Trophoblast cell (in vitro differentiated cells and primary cell): ENCODE measurements at regions not wholly inside any gene's neighbourhood (a gene's known extent, or its start where the extent isn't known, plus 50 kb on each side); places are given as distances from the start of the nearest gene placed in this dataset.
A peak's percentile ranks its signal among the peaks of the same experiment; 100 is the strongest.

ENCODE experiments used
- DNase-seq, 2 donors: peaks; one replicate each; pipeline ENCODE4 v3.0.0-alpha.2; 2016
- H2AFZ ChIP-seq: 2 replicates; pipeline ENCODE4 v1.6.1; 2013; ENCODE audit warnings: low read length, moderate library complexity, mild to moderate bottlenecking; ENCODE audit not compliant: insufficient read depth, poor library complexity
- H2AK5ac ChIP-seq: 2 replicates; pipeline ENCODE4 v1.6.1; 2013; ENCODE audit warnings: mild to moderate bottlenecking, low read length
- H2BK120ac ChIP-seq: 2 replicates; pipeline ENCODE4 v1.6.1; 2013; ENCODE audit warnings: low read length, mild to moderate bottlenecking, moderate library complexity; ENCODE audit not compliant: insufficient read depth, poor library complexity
- H2BK12ac ChIP-seq: 2 replicates; pipeline ENCODE4 v1.6.1; 2013; ENCODE audit warnings: mild to moderate bottlenecking, low read length, moderate library complexity
- H2BK5ac ChIP-seq: 2 replicates; pipeline ENCODE4 v1.6.1; 2013; ENCODE audit warnings: low read length, low read depth, moderate library complexity, mild to moderate bottlenecking; ENCODE audit not compliant: poor library complexity
- H3K14ac ChIP-seq: 2 replicates; pipeline ENCODE4 v1.6.1; 2013; ENCODE audit warnings: mild to moderate bottlenecking, low read length
- H3K18ac ChIP-seq: 2 replicates; pipeline ENCODE4 v1.6.1; 2013; ENCODE audit warnings: mild to moderate bottlenecking, low read length
- H3K23ac ChIP-seq: 2 replicates; pipeline ENCODE4 v1.6.1; 2013; ENCODE audit warnings: low read length
- H3K27ac ChIP-seq: 2 replicates; pipeline ENCODE4 v1.5.1; 2013; ENCODE audit warnings: low read depth, mild to moderate bottlenecking, inconsistent platforms, low read length, moderate library complexity
- H3K27me3 ChIP-seq: 2 replicates; pipeline ENCODE4 v1.6.1; 2013; ENCODE audit warnings: inconsistent platforms, mild to moderate bottlenecking, low read length, moderate library complexity; ENCODE audit not compliant: insufficient read depth
- H3K36me3 ChIP-seq, 2 experiments: 1 replicate in 1 of 2; 2 replicates in 1 of 2; pipeline ENCODE4 v1.6.1; 2013; ENCODE audit warnings: low read length in 2 of 2, mild to moderate bottlenecking in 2 of 2, moderate library complexity in 1 of 2; ENCODE audit not compliant: insufficient read depth in 2 of 2, control insufficient read depth in 1 of 2
- H3K4ac ChIP-seq: 2 replicates; pipeline ENCODE4 v1.6.1; 2013; ENCODE audit warnings: low read depth, mild to moderate bottlenecking, low read length, moderate library complexity
- H3K4me1 ChIP-seq, 2 experiments: 1 replicate in 1 of 2; 2 replicates in 1 of 2; pipeline ENCODE4 v1.6.1; 2013; ENCODE audit warnings: low read length in 2 of 2, mild to moderate bottlenecking in 2 of 2, moderate library complexity in 1 of 2; ENCODE audit not compliant: insufficient read depth in 2 of 2, control insufficient read depth in 1 of 2
- H3K4me2 ChIP-seq: 2 replicates; pipeline ENCODE4 v1.6.1; 2013; ENCODE audit warnings: inconsistent platforms, mild to moderate bottlenecking, low read length, moderate library complexity
- H3K4me3 ChIP-seq: 2 replicates; pipeline ENCODE4 v1.5.1; 2013; ENCODE audit warnings: mild to moderate bottlenecking, low read depth, low read length, inconsistent platforms
- H3K79me1 ChIP-seq: one replicate; pipeline ENCODE4 v1.6.1; 2013; ENCODE audit warnings: low read length
- H3K79me2 ChIP-seq: 2 replicates; pipeline ENCODE4 v1.6.1; 2013; ENCODE audit warnings: low read length, mild to moderate bottlenecking; ENCODE audit not compliant: control insufficient read depth, insufficient read depth, poor library complexity
- H3K9ac ChIP-seq: 2 replicates; pipeline ENCODE4 v1.6.1; 2013; ENCODE audit warnings: mild to moderate bottlenecking, low read length
- H3K9me3 ChIP-seq: 2 replicates; pipeline ENCODE4 v1.6.1; 2013; ENCODE audit warnings: low read depth, mild to moderate bottlenecking, control low read depth, inconsistent platforms, low read length; ENCODE audit not compliant: insufficient read depth
- H4K12ac ChIP-seq: 2 replicates; pipeline ENCODE4 v1.6.1; 2013; ENCODE audit warnings: low read depth, mild to moderate bottlenecking, low read length, moderate library complexity
- H4K8ac ChIP-seq: 2 replicates; pipeline ENCODE4 v1.6.1; 2013; ENCODE audit warnings: low read depth, mild to moderate bottlenecking, low read length, moderate library complexity
- H4K91ac ChIP-seq: one replicate; pipeline ENCODE4 v1.6.1; 2013; ENCODE audit warnings: low read depth, mild to moderate bottlenecking, low read length, moderate library complexity
- WGBS: extraction: QIAGEN DNeasy Blood & Tissue Kit; methylation state at CpG from one replicate; pipeline ENCODE4 v1.1.7; 2013; ENCODE audit warnings: missing lambda C conversion rate; ENCODE audit not compliant: insufficient read length, insufficient coverage; ENCODE audit errors: extremely low coverage; 5-methylcytosine and 5-hydroxymethylcytosine counted together

DNA sequence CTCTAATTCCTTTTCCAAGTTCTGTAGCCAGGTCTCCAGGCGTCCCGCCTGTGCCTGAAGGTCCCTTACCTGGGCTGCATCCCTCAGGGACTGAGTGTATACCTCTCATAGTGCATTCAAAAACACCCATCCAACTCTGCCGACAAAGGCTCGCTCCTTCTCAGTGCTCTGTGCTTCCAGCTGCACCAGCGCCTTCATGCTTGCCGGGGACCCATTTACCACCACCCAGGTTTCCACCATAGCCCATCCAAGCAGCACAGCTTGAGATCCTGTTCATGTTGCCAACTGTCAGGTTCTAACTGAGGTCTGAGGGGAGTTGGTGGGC lies 794.5 kb downstream of the EFNA5 start:
- no peaks in the 10 kb centered on the region for H3K79me2 ChIP-seq
- no peak overlapping the region for H4K8ac ChIP-seq
- H3K4me3 ChIP-seq: no peak overlapping the region
- peaks cover 13% of the 10 kb centered on the region for H3K9me3 ChIP-seq
- H4K91ac ChIP-seq: no peak overlapping the region
- no peaks in the 10 kb centered on the region for H3K4me1 ChIP-seq
- H2AK5ac ChIP-seq: no peak overlapping the region
- H3K27me3 ChIP-seq: no peaks in the 10 kb centered on the region
- H3K79me1 ChIP-seq: no peaks in the 10 kb centered on the region
- H2BK5ac ChIP-seq: no peak overlapping the region
- H3K14ac ChIP-seq: no peak overlapping the region
- no CpG with 5 or more reads among the region's 6 CpGs for WGBS
- no peak overlapping the region for H3K23ac ChIP-seq
- H3K27ac ChIP-seq: no peak overlapping the region
- no peak overlapping the region for H3K9ac ChIP-seq
- no peaks in the 10 kb centered on the region for H3K36me3 ChIP-seq
- no peak overlapping the region for H2BK120ac ChIP-seq
- H2AFZ ChIP-seq: no peak overlapping the region
- no peak overlapping the region for H3K4me2 ChIP-seq
- no peak overlapping the region for H3K4ac ChIP-seq
- H2BK12ac ChIP-seq: no peak overlapping the region
- H3K18ac ChIP-seq: no peak overlapping the region
- DNase-seq: no peak
- no peak overlapping the region for H4K12ac ChIP-seq

DNA sequence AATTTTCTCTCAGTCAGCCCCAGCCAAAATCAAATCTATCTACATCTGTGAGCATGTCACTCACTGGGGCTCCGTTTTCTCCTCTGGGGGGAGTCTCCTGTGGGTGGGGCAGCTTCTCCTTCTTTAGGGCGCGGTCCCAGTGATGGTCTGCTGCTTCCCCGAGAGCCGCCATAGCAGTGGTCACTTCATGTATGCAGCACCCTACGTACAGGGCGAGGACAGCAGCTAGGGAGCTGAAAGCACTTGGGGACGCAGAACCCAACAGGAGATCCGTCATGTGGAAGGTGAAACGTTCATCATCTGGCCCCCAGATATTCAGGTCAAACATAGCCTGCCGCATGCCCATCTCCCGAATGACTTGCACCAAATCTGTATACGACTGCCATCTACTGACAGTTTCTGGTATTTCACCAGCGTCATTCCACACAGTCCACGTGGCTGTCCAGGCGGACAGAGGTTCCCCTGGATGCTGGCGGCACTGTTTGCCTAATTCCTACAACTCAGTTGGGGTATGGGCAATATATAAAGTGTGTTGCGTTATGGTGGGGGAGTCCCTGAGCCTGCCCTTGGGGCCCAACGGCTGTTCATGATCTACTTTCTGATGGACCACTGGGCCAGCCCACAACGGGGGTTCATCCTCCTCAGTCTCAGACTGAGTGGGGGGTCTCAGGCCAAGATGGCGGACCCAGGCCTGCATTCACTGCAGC lies 795.0 kb downstream of the EFNA5 start:
- Histone ChIP-seq H3K9me3 (peaks cover 13% of the 10 kb centered on the region), H3K4me2 (no peak overlapping the region), H3K14ac (no peak overlapping the region), H3K79me1 (no peaks in the 10 kb centered on the region), H2BK12ac (no peak overlapping the region), H4K12ac (no peak overlapping the region), H4K8ac (no peak overlapping the region), H4K91ac (no peak overlapping the region), H3K36me3 (no peaks in the 10 kb centered on the region), H3K27ac (no peak overlapping the region), H3K4me3 (no peak overlapping the region), H3K27me3 (no peaks in the 10 kb centered on the region), H2AK5ac (no peak overlapping the region), H3K79me2 (no peaks in the 10 kb centered on the region), H3K9ac (no peak overlapping the region), H2BK5ac (no peak overlapping the region), H3K23ac (no peak overlapping the region), H2AFZ (no peak overlapping the region), H2BK120ac (no peak overlapping the region), H3K4ac (no peak overlapping the region), H3K18ac (no peak overlapping the region), H3K4me1 (no peaks in the 10 kb centered on the region)
- no CpG with 5 or more reads among the region's 21 CpGs for WGBS
- peak; percentile 66 to 93 for DNase-seq

DNA sequence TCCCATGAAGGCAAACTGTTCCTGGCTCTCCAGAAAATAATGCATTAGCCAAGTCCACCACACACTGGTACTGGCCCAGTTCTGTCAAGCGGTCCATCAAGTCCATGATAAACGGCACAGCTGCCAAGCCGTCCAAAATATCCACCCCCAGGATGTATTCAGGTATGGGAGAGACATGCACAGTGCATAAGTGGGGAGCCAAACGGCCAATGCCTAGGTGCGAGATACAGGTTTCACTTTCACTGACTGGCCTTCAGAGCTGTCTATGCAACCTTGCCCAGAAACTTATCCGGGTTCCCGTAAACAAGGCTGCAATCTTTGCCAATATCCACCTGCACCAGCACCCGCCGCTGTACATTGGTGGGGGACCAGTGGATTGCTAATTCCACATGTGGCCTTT lies 795.8 kb downstream of the EFNA5 start:
- no peak overlapping the region for H2BK5ac ChIP-seq
- no peak overlapping the region for H2BK12ac ChIP-seq
- H3K18ac ChIP-seq: no peak overlapping the region
- DNase-seq: no peak
- peaks cover 13% of the 10 kb centered on the region for H3K9me3 ChIP-seq
- no peak overlapping the region for H3K9ac ChIP-seq
- no peak overlapping the region for H2AFZ ChIP-seq
- H3K4me2 ChIP-seq: no peak overlapping the region
- no peak overlapping the region for H2AK5ac ChIP-seq
- no peak overlapping the region for H3K4me3 ChIP-seq
- no peaks in the 10 kb centered on the region for H3K79me2 ChIP-seq
- no peak overlapping the region for H4K8ac ChIP-seq
- no peaks in the 10 kb centered on the region for H3K27me3 ChIP-seq
- no peak overlapping the region for H3K4ac ChIP-seq
- no CpG with 5 or more reads among the region's 9 CpGs for WGBS
- H3K4me1 ChIP-seq: no peaks in the 10 kb centered on the region
- H3K27ac ChIP-seq: no peak overlapping the region
- no peak overlapping the region for H4K12ac ChIP-seq
- no peak overlapping the region for H4K91ac ChIP-seq
- H2BK120ac ChIP-seq: no peak overlapping the region
- no peak overlapping the region for H3K14ac ChIP-seq
- H3K23ac ChIP-seq: no peak overlapping the region
- no peaks in the 10 kb centered on the region for H3K36me3 ChIP-seq
- H3K79me1 ChIP-seq: no peaks in the 10 kb centered on the region

DNA sequence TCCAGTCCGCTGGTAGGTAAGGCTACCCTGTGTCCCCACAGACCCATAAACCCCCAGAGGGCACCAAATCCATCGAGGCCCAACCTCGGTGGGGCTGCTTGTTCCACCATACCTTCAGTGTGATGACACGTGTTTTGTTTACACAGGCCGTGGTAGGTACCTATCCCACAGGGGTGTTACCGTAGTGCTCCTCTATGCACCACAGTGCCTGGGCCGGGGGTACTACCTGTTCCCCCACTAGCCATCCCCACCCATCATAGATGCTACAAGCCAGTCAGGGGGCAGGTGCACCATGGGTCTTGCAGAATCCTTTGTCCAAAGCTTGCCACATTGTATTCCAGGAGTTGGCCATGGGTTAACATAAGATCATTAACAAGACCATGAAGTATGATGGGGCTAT lies 796.2 kb downstream of the EFNA5 start:
- Histone ChIP-seq H3K27ac (no peak overlapping the region), H4K91ac (no peak overlapping the region), H4K8ac (no peak overlapping the region), H3K36me3 (no peaks in the 10 kb centered on the region), H2AK5ac (no peak overlapping the region), H3K4me3 (no peak overlapping the region), H3K18ac (no peak overlapping the region), H2BK12ac (no peak overlapping the region), H2BK120ac (no peak overlapping the region), H3K79me2 (no peaks in the 10 kb centered on the region), H3K9me3 (peaks cover 13% of the 10 kb centered on the region), H3K9ac (no peak overlapping the region), H3K27me3 (no peaks in the 10 kb centered on the region), H3K4me1 (no peaks in the 10 kb centered on the region), H2AFZ (no peak overlapping the region), H3K4me2 (no peak overlapping the region), H3K14ac (no peak overlapping the region), H3K79me1 (no peaks in the 10 kb centered on the region), H3K23ac (no peak overlapping the region), H4K12ac (no peak overlapping the region), H3K4ac (no peak overlapping the region), H2BK5ac (no peak overlapping the region)
- no peak for DNase-seq
- no CpG with 5 or more reads among the region's 7 CpGs for WGBS
